NCI-H1105 (cell line): ENCODE measurements at regions not wholly inside any gene's neighbourhood (a gene's known extent, or its start where the extent isn't known, plus 50 kb on each side); places are given as distances from the start of the nearest gene placed in this dataset.

Source experiments
- DNase-seq: peaks from one replicate; lab custom pipeline; 2025; lab: John Stamatoyannopoulos, UW

- DNase-seq = no peak
Observed at GRCh38 chr12:88310666-88311065, 168.6 kb downstream of the TMTC3 start.

- no peak for DNase-seq
Observed at GRCh38 chr12:88313554-88313953, 171.4 kb downstream of the TMTC3 start.

GRCh38 chr12:88314706-88315105 lies 172.6 kb downstream of the TMTC3 start:
- DNase-seq = no peak

GRCh38 chr12:88318726-88319125 lies 176.6 kb downstream of the TMTC3 start:
- no peak for DNase-seq

- no peak for DNase-seq
Observed at GRCh38 chr12:88325076-88325815, 183.1 kb downstream of the TMTC3 start.

- no peak for DNase-seq
Observed at GRCh38 chr12:88325816-88326189, 183.7 kb downstream of the TMTC3 start.

GRCh38 chr12:88327276-88327675 lies 185.2 kb downstream of the TMTC3 start:
- DNase-seq = no peak

- no peak for DNase-seq
Observed at GRCh38 chr12:88328090-88328489, 186.0 kb downstream of the TMTC3 start.

- DNase-seq = no peak
Observed at GRCh38 chr12:88329833-88330232, 187.7 kb downstream of the TMTC3 start.

GRCh38 chr12:88334271-88334670 lies 192.2 kb downstream of the TMTC3 start:
- no peak for DNase-seq

GRCh38 chr12:88336076-88336739 lies 194.1 kb downstream of the TMTC3 start:
- no peak for DNase-seq

GRCh38 chr12:88338486-88338885 lies 196.4 kb downstream of the TMTC3 start:
- no peak for DNase-seq

- DNase-seq = no peak
Observed at GRCh38 chr12:88339254-88339949, 197.3 kb downstream of the TMTC3 start.

- no peak for DNase-seq
Observed at GRCh38 chr12:88339966-88340365, 197.9 kb downstream of the TMTC3 start.

GRCh38 chr12:88342251-88342806 lies 200.2 kb downstream of the TMTC3 start:
- DNase-seq = no peak

- no peak for DNase-seq
Observed at GRCh38 chr12:88351146-88351545, 209.0 kb downstream of the TMTC3 start.

GRCh38 chr12:88354691-88355090 lies 212.6 kb downstream of the TMTC3 start:
- no peak for DNase-seq

- DNase-seq = no peak
Observed at GRCh38 chr12:88360343-88360742, 218.2 kb downstream of the TMTC3 start.

- DNase-seq = no peak
Observed at GRCh38 chr12:88361493-88361892, 218.8 kb downstream of the KITLG start.

GRCh38 chr12:88362439-88362838 lies 217.8 kb downstream of the KITLG start:
- DNase-seq = no peak

GRCh38 chr12:88365403-88365802 lies 214.9 kb downstream of the KITLG start:
- no peak for DNase-seq

GRCh38 chr12:88366101-88366500 lies 214.2 kb downstream of the KITLG start:
- DNase-seq = no peak

GRCh38 chr12:88367231-88367630 lies 213.0 kb downstream of the KITLG start:
- no peak for DNase-seq
